ENCODE measurements at regions not wholly inside any gene's neighbourhood (a gene's known extent, or its start where the extent isn't known, plus 50 kb on each side); places are given as distances from the start of the nearest gene placed in this dataset.

DNA sequence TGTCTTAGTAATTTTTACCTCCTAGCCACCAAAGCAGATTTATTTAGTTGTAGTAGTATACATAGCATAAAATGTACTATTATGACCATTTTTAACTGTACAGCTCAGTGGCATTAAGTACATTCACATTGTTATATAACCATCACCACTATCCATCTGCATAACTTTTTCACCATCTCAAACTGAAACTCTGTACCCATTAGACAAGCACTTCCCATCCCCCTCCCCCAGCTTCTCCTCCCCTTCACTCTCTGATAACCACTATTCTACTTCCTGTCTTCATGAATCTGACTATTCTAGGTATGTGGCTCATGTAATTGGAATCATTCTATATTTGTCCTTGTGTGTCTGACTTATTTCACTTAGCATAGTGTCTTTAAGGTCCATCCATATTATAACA lies 71.9 kb downstream of the MRPL32 start:
- POLR2A ChIA-PET (ENCODE audit: low non-redundant PET), result no interaction called here
- CTCF ChIA-PET, result interaction anchor here (0.6 to 1.2 kb wide), 2 partner anchors 13 to 53 kb away, joined by 4 read pairs; no protein-coding TSS in a partner anchor

GRCh38 chr7:43006008-43006407 lies 73.8 kb downstream of the MRPL32 start:
- no peak for DNase-seq (ENCODE audit: low spot score)
- H3K27ac ChIP-seq, result no peak overlapping the region
- ChIA-PET POLR2A (ENCODE audit: low non-redundant PET) (no interaction called here), CTCF (no interaction called here)
- no peak for TF ChIP-seq CTCF (conservative IDR thresholded peaks at IDR 0.05; ENCODE audit: low read depth)

More for the DNA sequence above, 71.9 kb downstream of the MRPL32 start:
- no peak overlapping the region for H3K27ac ChIP-seq
- TF ChIP-seq CTCF (conservative IDR thresholded peaks at IDR 0.05; ENCODE audit: low read depth), result no peak
- DNase-seq (ENCODE audit: low spot score), result no peak

DNA sequence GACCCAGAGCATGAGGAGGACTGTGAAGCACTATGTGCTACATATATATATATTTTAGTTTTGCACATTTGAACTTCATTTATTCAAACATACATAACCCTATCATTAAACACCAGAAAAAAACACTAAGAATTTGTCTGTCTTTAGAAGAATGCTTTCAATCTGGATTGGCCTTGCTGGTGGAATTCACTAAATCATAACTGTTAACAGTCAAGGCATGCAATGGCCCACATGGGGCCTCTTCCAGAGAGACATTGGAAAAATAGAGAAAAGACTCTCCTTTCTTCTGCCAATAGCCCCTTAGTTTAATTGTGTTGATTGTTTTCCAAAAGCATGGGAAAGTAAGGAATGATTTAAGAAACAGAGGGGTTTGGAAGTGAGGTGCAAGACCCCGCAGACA lies 77.9 kb downstream of the MRPL32 start:
- DNase-seq (ENCODE audit: low spot score), result no peak
- H3K27ac ChIP-seq, result no peak overlapping the region
- ChIA-PET POLR2A (ENCODE audit: low non-redundant PET) (no interaction called here), CTCF (no interaction called here)
- no peak for TF ChIP-seq CTCF (conservative IDR thresholded peaks at IDR 0.05; ENCODE audit: low read depth)

GRCh38 chr7:43011879-43012278 lies 79.7 kb downstream of the MRPL32 start:
- CTCF ChIA-PET, result interaction anchor here (0.7 kb wide), 1 partner anchor 108 kb away, joined by 3 read pairs; no protein-coding TSS in a partner anchor
- POLR2A ChIA-PET (ENCODE audit: low non-redundant PET), result no interaction called here
- H3K27ac ChIP-seq, result no peak overlapping the region
- no peak for TF ChIP-seq CTCF (conservative IDR thresholded peaks at IDR 0.05; ENCODE audit: low read depth)
- no peak for DNase-seq (ENCODE audit: low spot score)

DNA sequence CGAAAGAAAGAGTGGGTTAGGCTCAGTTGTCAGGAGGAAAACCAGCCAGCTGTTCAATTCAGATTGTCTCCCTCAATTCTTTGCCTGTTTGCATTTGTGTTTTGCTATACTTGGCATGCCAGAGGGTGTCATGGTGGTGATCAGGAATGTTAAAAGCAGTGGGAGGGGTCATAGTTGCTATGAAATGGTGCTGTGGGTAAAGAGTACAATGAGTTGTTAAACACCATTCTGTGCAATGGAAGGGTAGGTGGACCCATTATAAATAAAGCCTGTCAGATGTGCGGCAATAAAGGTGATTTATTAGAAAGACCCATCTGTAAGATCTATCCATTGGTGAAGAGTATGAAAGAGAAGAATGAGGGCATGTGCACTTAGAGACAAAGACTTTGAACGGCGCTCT lies 82.2 kb downstream of the MRPL32 start:
- H3K27ac ChIP-seq, result no peak overlapping the region
- DNase-seq (ENCODE audit: low spot score), result no peak
- TF ChIP-seq CTCF (conservative IDR thresholded peaks at IDR 0.05; ENCODE audit: low read depth), result no peak
- POLR2A ChIA-PET (ENCODE audit: low non-redundant PET), result no interaction called here
- CTCF ChIA-PET, result no interaction called here

DNA sequence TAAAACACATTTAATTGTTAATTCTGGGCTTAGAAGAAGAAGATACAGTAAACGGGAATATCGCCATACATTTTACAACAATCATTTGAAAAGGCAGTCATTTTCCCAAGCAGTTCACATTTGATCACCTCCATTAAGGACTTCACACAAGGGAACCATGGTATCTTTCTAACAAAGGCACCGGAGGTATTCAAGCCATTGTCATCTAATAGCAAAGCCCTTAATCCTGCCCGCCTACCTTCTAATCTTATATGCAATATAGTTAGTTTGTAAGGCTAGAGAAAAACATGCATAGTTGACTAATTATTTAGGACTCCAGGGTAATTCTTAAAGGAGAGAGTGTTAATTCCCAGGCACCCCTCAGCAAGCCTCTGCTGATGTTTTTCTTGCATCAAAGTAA lies 83.1 kb downstream of the MRPL32 start:
- no peak for TF ChIP-seq CTCF (conservative IDR thresholded peaks at IDR 0.05; ENCODE audit: low read depth)
- ChIA-PET CTCF (no interaction called here), POLR2A (ENCODE audit: low non-redundant PET) (no interaction called here)
- H3K27ac ChIP-seq, result no peak overlapping the region
- no peak for DNase-seq (ENCODE audit: low spot score)

DNA sequence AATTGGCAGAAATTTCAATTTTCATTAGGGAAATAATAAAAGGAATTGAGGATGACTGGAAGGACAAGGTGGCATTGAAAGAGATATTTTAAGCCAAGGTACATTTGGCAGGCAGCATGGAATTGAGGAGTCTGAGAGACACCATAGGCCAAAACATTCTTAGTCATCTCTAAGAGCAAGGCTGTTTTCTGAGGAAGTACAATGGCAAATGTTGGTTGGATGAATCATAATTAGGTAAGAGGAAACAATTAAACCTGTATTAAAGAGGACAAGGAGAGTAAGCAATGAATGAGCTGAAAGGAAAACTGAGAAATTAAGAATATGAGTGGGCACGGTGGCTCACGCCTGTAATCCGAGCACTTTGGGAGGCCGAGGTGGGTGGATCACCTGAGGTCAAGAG lies 86.3 kb downstream of the MRPL32 start:
- ChIA-PET CTCF (no interaction called here), POLR2A (ENCODE audit: low non-redundant PET) (no interaction called here)
- peak; percentile 74 for DNase-seq (ENCODE audit: low spot score)
- H3K27ac ChIP-seq, result peak overlapping the region; percentile 65
- TF ChIP-seq CTCF (conservative IDR thresholded peaks at IDR 0.05; ENCODE audit: low read depth), result no peak
